HG03378 (cell line): ENCODE measurements at regions not wholly inside any gene's neighbourhood (a gene's known extent, or its start where the extent isn't known, plus 50 kb on each side); places are given as distances from the start of the nearest gene placed in this dataset.
"Not testable (repeated sequence)": the region's sequence is repeated elsewhere in the genome, so short reads cannot be mapped to it uniquely, and the experiment has no call there.

Source experiments
- ATAC-seq: cut with Tn5 transposase; IDR thresholded peaks from one replicate; pipeline ENCODE4 v1.9.1; 2021; ENCODE audit warnings: mild to moderate bottlenecking, moderate library complexity; ENCODE audit not compliant: unreplicated experiment

DNA sequence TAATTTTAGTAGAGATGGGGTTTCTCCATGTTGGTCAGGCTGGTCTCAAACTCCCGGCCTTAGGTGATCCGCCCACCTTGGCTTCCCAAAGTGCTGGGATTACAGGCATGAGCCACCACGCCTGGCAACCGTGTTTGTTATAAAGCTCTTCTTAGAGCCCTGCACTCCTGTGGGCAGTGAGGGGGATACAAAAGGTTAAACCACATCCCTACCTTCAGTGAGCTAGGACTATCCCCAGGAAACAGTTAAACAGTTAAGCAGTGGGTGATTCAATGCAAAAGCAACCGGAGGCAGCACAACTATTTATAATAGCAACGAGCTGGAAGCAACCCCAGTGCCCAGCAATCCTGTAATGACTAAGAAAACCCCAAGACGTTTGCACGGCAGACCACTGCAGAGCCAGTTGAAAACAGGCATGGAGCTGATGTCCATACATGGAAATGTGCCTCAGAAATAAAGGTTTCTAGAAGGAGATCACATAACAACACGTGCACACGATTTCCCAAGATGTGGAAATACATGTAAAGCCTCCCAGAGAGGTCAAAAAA is 107.2 kb upstream of the LYZL2 start:
- ATAC-seq, result peak; percentile 86

DNA sequence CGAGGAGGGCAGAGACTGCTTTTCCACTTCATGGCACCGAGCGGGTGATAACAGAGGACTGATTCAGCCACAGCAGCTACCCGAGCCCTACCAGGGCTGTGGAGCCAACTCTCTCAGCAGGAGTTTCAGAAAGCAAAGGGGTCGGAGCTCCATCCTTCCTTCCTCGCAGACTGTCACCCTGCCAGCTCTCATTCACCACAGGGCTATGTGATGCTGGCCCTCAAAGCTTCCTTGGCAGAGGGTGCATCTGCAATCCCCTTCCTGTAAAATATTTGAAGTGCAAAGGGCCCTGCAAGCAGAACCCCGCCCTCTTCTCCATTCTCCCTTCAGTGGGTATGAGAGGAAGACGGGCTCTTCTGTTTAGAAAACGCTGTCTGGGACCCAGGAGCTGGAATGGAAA is 105.3 kb upstream of the LYZL2 start:
- ATAC-seq, result no peak

DNA sequence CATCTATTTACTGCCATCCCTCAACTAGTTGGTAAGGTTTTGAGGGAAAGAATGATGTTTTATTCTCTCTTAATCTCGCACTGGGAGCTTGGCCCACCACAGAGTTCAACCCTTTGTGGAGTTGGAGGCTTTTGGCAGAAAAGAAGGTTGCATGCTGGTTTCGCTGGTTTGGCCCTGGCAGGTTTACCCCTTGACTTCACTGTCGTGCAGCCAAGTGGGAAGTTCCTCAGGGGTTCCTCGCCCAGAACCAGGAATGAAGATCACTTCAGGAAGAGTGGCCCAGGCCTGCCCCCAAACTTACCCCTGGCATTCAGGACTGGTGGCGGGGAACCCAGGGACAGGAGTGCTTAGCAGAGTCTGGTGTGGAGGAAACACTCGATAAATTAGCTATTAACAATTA is 103.1 kb upstream of the LYZL2 start:
- no peak for ATAC-seq

DNA sequence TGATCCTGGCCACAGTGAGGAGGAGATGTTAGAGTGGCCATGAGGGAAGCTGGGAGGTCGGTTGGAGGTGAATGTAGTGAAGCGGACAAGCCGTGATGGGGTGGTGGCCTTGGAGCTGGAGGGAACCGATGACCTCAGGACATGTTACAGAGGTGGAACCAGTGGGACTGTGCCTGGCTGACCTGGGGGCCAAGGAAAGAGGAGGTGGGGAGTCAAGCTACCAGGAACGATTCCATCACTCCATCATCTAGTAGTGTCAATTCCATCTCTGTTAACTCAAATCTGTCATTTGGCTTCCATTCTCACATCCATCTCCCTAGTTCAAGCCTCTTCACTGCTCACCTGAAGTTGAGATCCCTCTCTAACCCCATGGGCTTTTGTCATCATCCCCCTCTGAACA is 102.4 kb upstream of the LYZL2 start:
- no peak for ATAC-seq

DNA sequence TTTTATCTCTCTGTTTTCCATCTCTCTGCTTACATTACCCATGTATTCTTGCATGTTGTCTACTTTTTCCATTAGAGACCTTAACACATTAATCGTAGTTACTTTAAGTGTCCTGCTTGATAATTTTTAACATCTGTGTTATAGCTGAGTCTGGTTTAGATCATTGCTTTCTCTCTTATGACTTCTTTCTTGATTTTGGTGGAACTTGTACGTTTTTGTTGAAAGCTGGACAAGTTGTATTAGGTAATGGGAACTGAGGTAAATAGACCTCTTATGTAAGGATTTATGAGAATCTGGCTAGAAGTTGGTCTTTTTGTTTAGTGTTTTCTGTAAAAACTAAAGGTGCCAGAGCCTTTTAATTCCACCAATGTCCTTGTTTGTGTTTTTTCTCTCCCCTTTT is 100.8 kb upstream of the LYZL2 start:
- ATAC-seq, result no peak

DNA sequence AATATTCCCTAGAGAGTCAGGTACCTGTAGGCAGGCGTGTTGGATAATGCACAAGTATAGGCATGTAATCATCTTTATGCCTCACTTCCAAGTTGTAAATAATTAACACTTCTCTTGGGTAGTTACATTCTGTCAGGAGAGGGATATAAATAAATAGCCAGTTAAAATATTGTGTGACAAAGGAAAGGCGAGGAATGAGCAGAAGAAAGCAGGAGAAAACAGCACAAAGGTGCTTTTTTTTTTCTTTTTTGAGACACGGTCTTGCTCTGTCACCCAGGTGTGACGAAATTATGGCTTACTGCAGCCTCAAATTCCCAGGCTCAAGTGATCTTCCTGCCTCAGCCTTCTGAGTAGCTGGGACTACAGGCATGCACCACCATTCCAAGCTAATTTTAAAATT is 99.2 kb upstream of the LYZL2 start:
- no peak for ATAC-seq

DNA sequence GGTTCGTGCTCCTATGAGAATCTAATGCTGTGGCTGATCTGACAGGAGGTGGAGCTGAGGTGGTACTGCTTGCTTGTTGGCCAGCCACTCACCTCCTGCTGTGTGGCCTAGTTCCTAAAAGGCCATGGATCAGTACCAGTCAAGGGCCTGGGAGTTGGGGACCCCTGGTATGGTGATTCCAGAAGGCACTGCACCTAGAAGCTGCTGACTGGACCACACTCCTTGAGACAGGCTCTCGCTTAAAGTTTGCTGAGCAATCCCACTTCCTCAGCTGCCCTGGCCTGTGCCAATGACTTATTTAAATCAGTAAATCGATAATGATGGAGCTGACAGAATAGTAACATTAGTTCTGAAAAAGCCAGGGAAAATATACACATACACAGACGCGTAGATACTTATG is 98.6 kb upstream of the LYZL2 start:
- ATAC-seq, result no peak

DNA sequence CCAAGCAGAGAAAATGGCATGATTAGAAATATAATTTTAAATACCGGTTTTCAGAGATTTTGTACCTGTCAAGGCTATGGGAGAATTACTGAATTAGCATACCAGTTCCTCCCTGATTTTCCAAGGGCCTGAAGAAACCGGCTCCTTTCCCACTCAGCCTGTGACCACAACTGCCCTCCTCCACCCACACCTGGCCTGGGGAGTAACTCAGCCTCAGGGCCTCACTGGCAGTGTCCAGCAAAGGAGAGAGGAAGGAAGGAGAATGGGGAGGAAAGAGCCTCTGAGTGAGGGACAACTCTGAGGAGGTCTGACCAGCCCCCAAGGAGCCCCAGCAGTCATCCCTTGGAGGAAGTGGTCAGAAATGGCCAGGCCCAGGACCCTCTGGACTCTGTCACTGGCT is 98.0 kb upstream of the LYZL2 start:
- no peak for ATAC-seq

DNA sequence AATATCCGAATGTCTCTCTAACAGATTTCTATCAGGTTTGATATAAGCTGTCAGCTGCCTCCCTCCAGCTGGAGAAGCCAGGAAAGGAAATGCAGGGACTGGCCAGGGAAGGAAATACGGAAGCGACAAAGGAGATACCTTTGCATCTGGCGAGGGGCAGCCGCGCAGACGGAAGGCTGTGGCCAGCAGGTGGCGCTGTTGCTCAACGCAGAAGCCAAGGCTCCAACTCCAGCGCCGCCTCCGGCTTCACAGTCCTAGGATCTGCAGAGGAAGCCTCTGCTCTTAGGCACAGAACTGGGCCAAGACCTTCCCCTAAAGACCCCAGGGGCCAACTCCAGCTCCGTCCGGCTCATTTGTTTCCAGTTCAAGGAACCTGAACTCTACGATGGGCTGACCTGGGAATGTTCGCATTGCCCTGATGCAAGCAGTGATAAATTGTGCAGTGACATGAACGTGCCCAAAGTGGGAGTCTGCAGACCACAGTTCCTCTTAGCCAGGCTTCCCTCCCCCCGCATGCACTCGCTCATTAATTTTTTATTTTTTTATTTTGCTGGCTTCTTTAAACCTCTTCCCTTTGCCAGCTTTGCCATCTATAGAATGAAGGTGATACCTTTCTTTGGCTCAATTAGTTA is 97.3 kb upstream of the LYZL2 start:
- peak; percentile 83 for ATAC-seq

DNA sequence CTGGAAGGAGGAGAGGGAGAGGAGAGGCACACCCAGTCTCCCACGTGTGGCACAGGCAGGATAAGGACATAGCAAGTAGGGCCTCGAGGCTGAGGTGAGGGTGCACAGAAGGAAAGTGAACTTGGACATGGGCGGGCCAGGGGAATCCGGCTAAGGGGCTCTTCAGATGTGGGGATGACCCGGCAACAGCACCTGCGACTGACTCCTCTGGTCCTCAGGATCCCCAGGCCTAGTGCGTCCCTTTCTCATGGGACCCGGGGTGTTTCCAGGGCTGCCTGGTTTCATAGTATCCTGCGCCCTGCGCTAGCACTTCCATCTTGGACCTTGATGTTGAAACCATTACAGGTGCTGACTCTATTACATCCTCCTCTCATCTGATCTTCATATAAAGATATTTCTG is 96.1 kb upstream of the LYZL2 start:
- no peak for ATAC-seq

DNA sequence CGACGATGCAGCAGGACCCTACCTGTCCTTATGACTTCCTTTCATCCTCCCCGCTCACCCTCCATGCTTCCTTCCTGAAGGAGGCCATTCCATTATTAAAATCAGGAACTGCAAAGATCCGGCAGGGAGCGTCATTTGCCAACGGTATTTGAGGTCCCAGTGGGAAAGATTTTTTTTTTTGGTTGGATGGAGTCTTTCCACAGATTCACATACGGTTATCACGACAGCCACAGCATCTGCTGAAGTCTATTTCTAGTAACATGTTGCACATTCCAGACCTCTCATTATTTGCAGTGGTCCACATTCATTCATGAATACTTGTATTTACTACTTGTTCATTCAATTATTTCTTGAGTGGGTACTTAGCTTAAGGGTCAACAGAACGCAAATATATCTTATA is 94.7 kb upstream of the LYZL2 start:
- ATAC-seq, result no peak

DNA sequence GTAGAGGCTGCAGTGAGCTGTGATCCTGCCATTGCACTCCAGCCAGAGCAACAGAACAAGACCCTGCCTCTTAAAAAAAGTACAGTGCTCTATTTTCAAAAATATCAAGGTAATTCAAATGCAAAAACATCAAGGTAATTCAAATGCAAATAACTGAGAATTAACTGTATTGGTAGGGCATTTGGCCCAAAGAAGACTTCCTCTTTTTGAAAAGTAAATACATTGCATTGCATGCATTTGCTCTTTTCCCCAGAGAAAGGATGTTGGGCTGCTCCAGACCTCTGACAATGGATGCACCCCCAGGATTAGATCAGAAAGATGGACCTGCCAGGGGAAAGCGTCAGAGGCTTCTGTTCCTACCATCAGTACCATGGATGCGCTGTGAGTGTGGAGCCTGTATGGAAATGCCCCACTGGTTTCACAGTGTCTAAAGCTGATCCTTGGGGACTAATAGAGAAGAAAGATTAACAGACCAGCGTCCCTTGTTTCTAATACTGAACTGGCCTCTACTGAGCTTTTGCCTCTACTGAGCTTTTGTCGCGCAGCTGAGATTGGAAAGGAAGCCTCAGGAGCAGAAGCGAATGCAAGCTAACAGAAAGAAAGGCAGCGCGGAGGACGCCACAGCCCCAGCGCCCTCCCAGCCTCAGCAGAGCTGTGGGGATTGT is 93.5 kb upstream of the LYZL2 start:
- ATAC-seq, result no peak

DNA sequence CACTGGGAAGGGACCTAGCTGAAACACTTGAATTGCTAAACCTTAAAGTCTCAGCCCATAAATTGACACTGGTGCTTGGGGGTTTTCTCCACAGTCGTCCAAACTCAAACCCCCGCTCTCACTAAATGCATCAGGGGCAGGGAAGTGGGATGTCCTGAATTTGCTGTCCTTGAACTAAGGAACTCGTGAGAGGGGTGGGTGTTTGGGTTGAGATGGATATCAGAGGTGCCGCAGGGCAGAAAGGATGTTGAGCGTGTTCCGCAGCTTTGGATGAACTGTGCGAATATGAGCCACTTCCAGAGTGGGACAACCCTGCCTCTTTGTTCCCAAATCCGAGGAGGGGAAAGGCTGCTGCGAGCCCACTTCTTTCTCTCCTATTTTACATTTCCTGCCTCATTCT is 90.3 kb upstream of the LYZL2 start:
- no peak for ATAC-seq

DNA sequence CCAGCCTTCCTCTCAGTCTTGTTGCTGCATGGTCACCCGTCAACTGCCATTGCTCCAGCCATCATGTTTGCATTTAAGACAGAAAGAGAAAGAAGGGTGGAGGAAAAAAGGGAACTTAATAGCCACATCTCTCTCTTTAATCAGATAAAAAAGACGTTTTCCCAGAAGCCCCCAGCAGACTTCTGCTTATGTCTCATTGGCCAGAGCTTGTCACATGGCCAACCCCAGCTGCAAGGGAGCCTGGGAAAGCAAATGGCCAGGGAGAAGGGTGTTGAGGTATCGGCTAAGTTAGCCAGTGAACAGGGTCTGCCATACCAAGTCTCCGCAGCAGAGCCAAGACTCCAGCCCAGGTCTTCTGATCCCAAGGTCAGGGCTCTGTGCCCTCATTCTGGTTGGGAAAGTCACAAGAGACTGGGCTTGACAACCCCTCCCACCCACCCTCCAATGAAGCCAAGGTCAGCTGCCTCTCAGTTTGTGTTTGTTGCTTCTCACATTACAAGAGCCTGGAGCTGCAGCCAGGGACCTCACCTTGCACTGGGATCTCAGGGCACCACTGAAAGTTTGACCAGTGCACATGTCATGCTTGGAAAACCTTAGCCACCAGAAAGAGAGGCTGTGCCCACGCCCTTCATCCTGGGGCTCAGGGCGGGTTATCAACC is 80.3 kb upstream of the LYZL2 start:
- ATAC-seq, result no peak

DNA sequence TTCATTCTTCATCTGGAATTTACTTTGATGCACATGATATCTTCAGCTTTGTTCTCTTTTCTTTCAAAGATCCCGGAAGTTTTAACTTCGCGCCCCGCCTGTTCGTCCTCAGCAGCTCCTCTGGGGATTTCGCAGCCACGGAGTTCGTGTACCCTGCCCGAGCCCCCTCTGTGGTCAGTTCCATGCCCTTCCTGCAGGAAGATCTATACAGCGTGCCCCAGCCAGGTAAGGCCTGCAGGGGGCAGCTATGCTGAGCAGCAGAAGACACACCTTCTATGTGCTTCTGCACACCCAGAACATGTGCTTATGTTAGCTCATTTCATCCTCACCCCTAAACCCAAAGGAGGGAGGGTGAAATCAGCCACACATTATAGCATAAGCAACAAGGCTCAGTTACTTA is 79.7 kb upstream of the LYZL2 start:
- ATAC-seq, result no peak

DNA sequence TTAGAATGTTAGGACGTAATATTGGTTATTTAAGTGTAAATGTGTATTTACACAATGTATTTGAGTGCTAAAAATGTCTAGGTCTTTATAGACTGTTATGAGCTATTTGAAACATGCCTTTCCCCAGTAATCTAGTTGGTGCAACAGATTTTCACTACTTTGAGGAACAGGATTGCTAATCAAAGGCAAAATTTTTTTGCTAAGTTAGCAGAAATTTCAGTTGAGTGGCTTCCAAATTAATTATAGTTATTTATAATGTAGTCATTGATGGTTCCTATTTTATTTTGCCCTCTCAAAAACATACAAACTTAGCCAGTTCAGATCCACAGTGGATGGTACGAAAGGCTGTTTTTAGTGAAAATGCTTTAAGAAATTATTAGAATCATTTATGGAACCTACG is 78.7 kb upstream of the LYZL2 start:
- no peak for ATAC-seq

DNA sequence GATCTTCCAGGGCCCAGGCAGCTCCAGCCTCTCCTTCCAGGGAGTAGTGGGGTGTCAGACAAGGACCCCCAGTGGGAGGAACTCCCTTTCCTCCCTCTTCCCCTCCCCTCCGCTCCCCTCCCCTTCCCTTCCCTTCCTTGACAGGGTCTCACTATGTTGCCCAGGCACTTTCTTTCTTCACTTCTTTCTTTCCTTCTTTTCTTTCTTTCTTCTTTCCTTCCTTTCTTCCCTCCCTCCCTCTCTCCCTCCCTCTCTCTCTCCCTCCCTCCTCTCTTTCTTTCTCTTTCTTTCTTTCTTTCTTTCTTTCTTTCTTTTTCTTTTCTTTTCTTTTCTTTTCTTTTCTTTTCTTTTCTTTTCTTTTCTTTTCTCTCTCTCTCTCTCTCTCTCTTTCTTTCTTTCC is 76.6 kb upstream of the LYZL2 start:
- not testable (repeated sequence) for ATAC-seq

DNA sequence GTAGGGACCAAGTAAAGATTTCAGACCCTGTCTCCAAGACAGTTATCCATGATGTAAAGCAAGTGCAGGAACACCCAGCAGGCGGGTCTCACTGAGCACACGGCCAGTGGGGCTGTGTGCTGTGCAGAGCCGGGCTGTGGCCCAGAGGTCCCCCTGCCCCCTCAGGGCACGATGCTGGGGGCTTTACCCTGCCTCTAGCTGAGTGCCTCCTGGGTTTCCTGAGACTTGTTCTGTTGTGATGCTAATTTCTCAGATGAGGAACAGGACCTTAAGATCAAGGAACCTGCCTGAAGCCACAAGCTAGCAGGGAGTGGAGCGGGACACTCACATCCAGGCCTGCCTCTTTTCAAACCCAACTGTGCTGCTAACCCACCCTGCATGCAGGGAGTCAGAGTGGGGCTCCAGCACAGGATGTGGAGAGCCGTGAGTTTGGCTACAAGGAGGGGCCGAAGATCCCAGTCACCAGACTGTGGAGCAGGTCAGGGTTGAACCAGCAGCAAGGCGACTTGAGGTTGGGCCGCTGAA is 76.1 kb upstream of the LYZL2 start:
- peak; percentile 8 for ATAC-seq

DNA sequence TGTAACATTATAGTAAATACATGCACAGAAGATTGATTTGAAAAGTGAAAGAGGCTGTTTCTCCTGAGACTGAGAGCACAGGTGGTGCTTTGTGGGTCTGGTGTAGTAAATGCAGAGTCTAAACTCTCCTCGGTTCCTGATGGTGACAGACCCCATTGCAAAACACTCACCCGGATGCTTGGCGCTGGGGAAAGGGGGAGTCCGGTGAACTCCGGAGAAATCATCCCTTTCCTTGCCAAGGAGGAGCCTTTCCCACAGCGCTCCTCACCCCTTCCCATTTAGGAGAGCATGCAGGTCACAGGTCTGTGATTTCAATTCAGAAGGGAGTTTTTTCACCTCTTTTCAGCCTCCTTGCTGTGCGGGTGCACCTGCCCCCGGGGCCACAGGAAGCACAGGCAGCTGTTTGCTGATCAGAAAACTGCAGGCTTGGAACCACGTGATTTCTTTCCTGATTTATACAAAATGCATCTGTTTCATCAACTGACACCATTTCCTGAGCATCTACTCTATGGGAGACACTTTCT is 75.6 kb upstream of the LYZL2 start:
- ATAC-seq, result peak; percentile 53

DNA sequence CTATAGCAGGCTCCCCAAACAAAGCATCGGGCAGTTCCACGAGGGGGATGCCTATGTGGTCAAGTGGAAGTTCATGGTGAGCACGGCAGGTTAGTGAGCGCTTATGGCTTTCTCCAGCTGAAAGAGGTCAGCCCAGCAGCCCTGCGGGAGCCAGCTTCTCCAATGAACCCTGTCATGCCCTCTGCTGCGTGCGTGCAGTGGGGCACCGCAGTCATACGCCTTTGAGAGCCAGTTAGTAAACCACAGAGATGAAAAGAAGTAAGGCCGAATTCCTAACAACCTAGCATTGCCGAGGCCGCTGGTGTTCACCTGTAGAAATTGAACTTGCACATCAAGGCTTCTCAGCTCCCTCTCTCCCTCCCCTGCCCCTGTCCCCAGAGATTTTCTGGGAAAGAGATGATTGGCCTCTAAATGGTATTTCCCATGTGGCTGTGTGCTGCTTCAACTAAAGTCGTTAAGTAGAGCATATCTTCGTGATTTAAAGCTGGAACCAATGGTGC is 75.1 kb upstream of the LYZL2 start:
- not testable (repeated sequence) for ATAC-seq

DNA sequence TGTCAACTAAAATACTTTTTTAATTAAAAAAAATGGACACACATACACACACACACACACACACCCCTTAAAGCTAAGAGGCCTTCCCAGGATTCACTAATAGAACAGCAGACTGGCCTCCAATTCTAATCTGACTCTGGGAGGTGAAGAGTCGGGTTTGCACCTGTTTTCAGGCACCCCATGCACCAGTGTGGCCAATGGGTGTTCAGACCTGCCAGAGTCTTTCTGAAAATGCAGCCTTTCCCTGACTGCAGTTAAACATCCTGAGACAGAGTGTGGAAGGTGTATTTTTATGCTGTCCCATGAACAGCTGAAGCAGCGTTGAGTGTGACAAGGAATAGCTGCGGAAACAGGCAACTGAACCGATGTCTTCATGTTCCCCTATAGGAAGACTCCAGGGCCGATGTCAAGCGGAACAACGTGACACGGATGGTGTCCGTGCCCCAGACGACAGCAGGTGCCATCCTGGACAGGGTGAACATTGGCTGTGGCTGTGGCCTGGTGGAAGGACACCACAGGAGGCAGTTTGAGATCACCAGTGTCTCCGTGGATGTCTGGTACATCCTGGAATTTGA is 74.6 kb upstream of the LYZL2 start:
- no peak for ATAC-seq
